ENCODE measurements at regions not wholly inside any gene's neighbourhood (a gene's known extent, or its start where the extent isn't known, plus 50 kb on each side); places are given as distances from the start of the nearest gene placed in this dataset.

GRCh38 chr6:140581601-140582000 is 1207.2 kb upstream of the CITED2 start:
- POLR2A ChIA-PET: no interaction called here
- peaks cover 35% of the 10 kb centered on the region for H3K4me1 Mint-ChIP-seq
- peak overlapping the region; percentile 71 for H3K27ac Mint-ChIP-seq
- peak overlapping the region; percentile 65 for H3K4me3 Mint-ChIP-seq
- peaks cover 23% of the 10 kb centered on the region for H3K27me3 Mint-ChIP-seq
- peaks cover 6% of the 10 kb centered on the region for H3K9me3 Mint-ChIP-seq
- DNase-seq (peak; percentile 25), ATAC-seq (ENCODE audit: low read depth) (peak; percentile 89)
- peaks cover 19% of the 10 kb centered on the region for H3K36me3 Mint-ChIP-seq

- H3K27me3 Mint-ChIP-seq: peaks cover 29% of the 10 kb centered on the region
- peaks cover 18% of the 10 kb centered on the region for H3K36me3 Mint-ChIP-seq
- peaks cover 29% of the 10 kb centered on the region for H3K4me1 Mint-ChIP-seq
- DNase-seq (no peak), ATAC-seq (ENCODE audit: low read depth) (no peak)
- H3K4me3 Mint-ChIP-seq: no peak overlapping the region
- peaks cover 6% of the 10 kb centered on the region for H3K9me3 Mint-ChIP-seq
- POLR2A ChIA-PET: no interaction called here
- no peak overlapping the region for H3K27ac Mint-ChIP-seq
Observed at GRCh38 chr6:140579918-140580317, 1205.5 kb upstream of the CITED2 start.

GRCh38 chr6:140576004-140576555 is 1201.6 kb upstream of the CITED2 start:
- DNase-seq (no peak), ATAC-seq (ENCODE audit: low read depth) (no peak)
- H3K36me3 Mint-ChIP-seq: peaks cover 7% of the 10 kb centered on the region
- peaks cover 3% of the 10 kb centered on the region for H3K9me3 Mint-ChIP-seq
- peaks cover 33% of the 10 kb centered on the region for H3K27me3 Mint-ChIP-seq
- no peak overlapping the region for H3K4me3 Mint-ChIP-seq
- H3K4me1 Mint-ChIP-seq: peaks cover 11% of the 10 kb centered on the region
- H3K27ac Mint-ChIP-seq: no peak overlapping the region
- POLR2A ChIA-PET: no interaction called here

- no peak for DNase-seq
- no peaks in the 10 kb centered on the region for H3K9me3 Mint-ChIP-seq
- POLR2A ChIA-PET: no interaction called here
- H3K36me3 Mint-ChIP-seq: no peaks in the 10 kb centered on the region
- H3K4me3 Mint-ChIP-seq: no peak overlapping the region
- peaks cover 3% of the 10 kb centered on the region for H3K4me1 Mint-ChIP-seq
- no peak overlapping the region for H3K27ac Mint-ChIP-seq
- ATAC-seq (ENCODE audit: low read depth): no peak
- peaks cover 40% of the 10 kb centered on the region for H3K27me3 Mint-ChIP-seq
Observed at GRCh38 chr6:140572867-140573266, 1198.4 kb upstream of the CITED2 start.

GRCh38 chr6:140572129-140572528 is 1197.7 kb upstream of the CITED2 start:
- Mint-ChIP-seq H3K4me1 (peaks cover 3% of the 10 kb centered on the region), H3K27me3 (peaks cover 41% of the 10 kb centered on the region), H3K9me3 (no peaks in the 10 kb centered on the region), H3K36me3 (no peaks in the 10 kb centered on the region), H3K27ac (no peak overlapping the region), H3K4me3 (no peak overlapping the region)
- POLR2A ChIA-PET: no interaction called here
- ATAC-seq (ENCODE audit: low read depth) (no peak), DNase-seq (no peak)

GRCh38 chr6:140571145-140571544 is 1196.7 kb upstream of the CITED2 start:
- DNase-seq (no peak), ATAC-seq (ENCODE audit: low read depth) (no peak)
- Mint-ChIP-seq H3K4me1 (peaks cover 3% of the 10 kb centered on the region), H3K4me3 (no peak overlapping the region), H3K9me3 (no peaks in the 10 kb centered on the region), H3K27me3 (peaks cover 32% of the 10 kb centered on the region), H3K36me3 (no peaks in the 10 kb centered on the region), H3K27ac (no peak overlapping the region)
- POLR2A ChIA-PET: no interaction called here

GRCh38 chr6:140567466-140567865 is 1193.0 kb upstream of the CITED2 start:
- Mint-ChIP-seq H3K4me1 (peaks cover 3% of the 10 kb centered on the region), H3K36me3 (no peaks in the 10 kb centered on the region), H3K27ac (no peak overlapping the region), H3K27me3 (peaks cover 23% of the 10 kb centered on the region), H3K4me3 (no peak overlapping the region), H3K9me3 (no peaks in the 10 kb centered on the region)
- POLR2A ChIA-PET: no interaction called here
- ATAC-seq (ENCODE audit: low read depth): no peak
- no peak for DNase-seq

- no peaks in the 10 kb centered on the region for H3K9me3 Mint-ChIP-seq
- H3K27ac Mint-ChIP-seq: no peak overlapping the region
- no peak for DNase-seq
- ATAC-seq (ENCODE audit: low read depth): no peak
- H3K36me3 Mint-ChIP-seq: no peaks in the 10 kb centered on the region
- H3K4me1 Mint-ChIP-seq: no peaks in the 10 kb centered on the region
- POLR2A ChIA-PET: no interaction called here
- no peak overlapping the region for H3K4me3 Mint-ChIP-seq
- peaks cover 23% of the 10 kb centered on the region for H3K27me3 Mint-ChIP-seq
Observed at GRCh38 chr6:140566781-140567277, 1192.4 kb upstream of the CITED2 start.

- ATAC-seq (ENCODE audit: low read depth): no peak
- H3K9me3 Mint-ChIP-seq: no peaks in the 10 kb centered on the region
- H3K27me3 Mint-ChIP-seq: peaks cover 14% of the 10 kb centered on the region
- DNase-seq: no peak
- H3K27ac Mint-ChIP-seq: no peak overlapping the region
- POLR2A ChIA-PET: no interaction called here
- H3K4me1 Mint-ChIP-seq: no peaks in the 10 kb centered on the region
- H3K4me3 Mint-ChIP-seq: no peak overlapping the region
- H3K36me3 Mint-ChIP-seq: no peaks in the 10 kb centered on the region
Observed at GRCh38 chr6:140563728-140564127, 1189.3 kb upstream of the CITED2 start.

- Mint-ChIP-seq H3K4me3 (no peak overlapping the region), H3K27ac (no peak overlapping the region), H3K4me1 (no peaks in the 10 kb centered on the region), H3K27me3 (peaks cover 12% of the 10 kb centered on the region), H3K36me3 (no peaks in the 10 kb centered on the region), H3K9me3 (no peaks in the 10 kb centered on the region)
- DNase-seq (no peak), ATAC-seq (ENCODE audit: low read depth) (no peak)
- POLR2A ChIA-PET: no interaction called here
Observed at GRCh38 chr6:140561701-140562100, 1187.3 kb upstream of the CITED2 start.

GRCh38 chr6:140560671-140561070 is 1186.2 kb upstream of the CITED2 start:
- ATAC-seq (ENCODE audit: low read depth): no peak
- H3K9me3 Mint-ChIP-seq: no peaks in the 10 kb centered on the region

GRCh38 chr6:140559458-140559857 is 1185.0 kb upstream of the CITED2 start:
- Mint-ChIP-seq H3K27ac (no peak overlapping the region), H3K36me3 (no peaks in the 10 kb centered on the region), H3K4me1 (no peaks in the 10 kb centered on the region), H3K4me3 (no peak overlapping the region), H3K27me3 (peaks cover 5% of the 10 kb centered on the region), H3K9me3 (no peaks in the 10 kb centered on the region)
- ATAC-seq (ENCODE audit: low read depth): no peak
- POLR2A ChIA-PET: no interaction called here
- no peak for DNase-seq

More at GRCh38 chr6:140560671-140561070, 1186.2 kb upstream of the CITED2 start:
- H3K27ac Mint-ChIP-seq: no peak overlapping the region
- no peak overlapping the region for H3K4me3 Mint-ChIP-seq
- H3K27me3 Mint-ChIP-seq: peaks cover 10% of the 10 kb centered on the region
- no peaks in the 10 kb centered on the region for H3K36me3 Mint-ChIP-seq
- H3K4me1 Mint-ChIP-seq: no peaks in the 10 kb centered on the region
- POLR2A ChIA-PET: no interaction called here
- DNase-seq: no peak

GRCh38 chr6:140554421-140554820 is 1180.0 kb upstream of the CITED2 start:
- H3K27ac Mint-ChIP-seq: no peak overlapping the region
- H3K27me3 Mint-ChIP-seq: peaks cover 3% of the 10 kb centered on the region
- no peaks in the 10 kb centered on the region for H3K4me1 Mint-ChIP-seq
- no peaks in the 10 kb centered on the region for H3K9me3 Mint-ChIP-seq
- no peak overlapping the region for H3K4me3 Mint-ChIP-seq
- POLR2A ChIA-PET: no interaction called here
- ATAC-seq (ENCODE audit: low read depth) (no peak), DNase-seq (no peak)
- H3K36me3 Mint-ChIP-seq: no peaks in the 10 kb centered on the region

GRCh38 chr6:140548366-140548765 is 1173.9 kb upstream of the CITED2 start:
- Mint-ChIP-seq H3K9me3 (no peaks in the 10 kb centered on the region), H3K4me1 (no peaks in the 10 kb centered on the region), H3K27ac (no peak overlapping the region), H3K27me3 (peaks cover 2% of the 10 kb centered on the region), H3K4me3 (no peak overlapping the region), H3K36me3 (no peaks in the 10 kb centered on the region)
- POLR2A ChIA-PET: no interaction called here
- no peak for ATAC-seq (ENCODE audit: low read depth)
- DNase-seq: no peak

- Mint-ChIP-seq H3K9me3 (no peaks in the 10 kb centered on the region), H3K36me3 (no peaks in the 10 kb centered on the region), H3K4me1 (no peaks in the 10 kb centered on the region), H3K27ac (no peak overlapping the region), H3K27me3 (peaks cover 2% of the 10 kb centered on the region), H3K4me3 (no peak overlapping the region)
- ATAC-seq (ENCODE audit: low read depth) (no peak), DNase-seq (no peak)
- POLR2A ChIA-PET: no interaction called here
Observed at GRCh38 chr6:140546640-140547039, 1172.2 kb upstream of the CITED2 start.

Data from activated naive CD8-positive, alpha-beta T cell treated with anti-CD3 and anti-CD28 coated beads, Interleukin-2, amount 10 ng/mL, durations not matched to agents 7 days and 5 days (primary cell).